Kidney (tissue), 13 donors: ENCODE measurements at regions not wholly inside any gene's neighbourhood (a gene's known extent, or its start where the extent isn't known, plus 50 kb on each side); places are given as distances from the start of the nearest gene placed in this dataset.
A peak's percentile ranks its signal among the peaks of the same experiment; 100 is the strongest.

Experiments
- DNase-seq, 5 donors: peaks; one replicate each; pipeline ENCODE4 v3.0.0-alpha.2; 2013 to 2020
- FAIRE-seq: peaks from 2 replicates; lab custom pipeline; 2012; peaks lifted over from hg19 to GRCh38; lab: Jason Lieb, UNC
- H3K27ac ChIP-seq, 2 donors: one replicate each; pipeline ENCODE4 v1.7.0; 2013; ENCODE audit warnings: low read depth in 2 of 2, low read length in 2 of 2, inconsistent platforms in 1 of 2
- H3K27me3 ChIP-seq: one replicate; pipeline ENCODE4 v1.7.1; 2013; ENCODE audit warnings: low read length, inconsistent platforms; ENCODE audit not compliant: control insufficient read depth, insufficient read depth
- H3K36me3 ChIP-seq, 3 donors: one replicate each; pipeline versions ENCODE4 v1.7.0 to v1.7.1; 2013; ENCODE audit warnings: low read length in 3 of 3, control low read depth in 1 of 3, inconsistent platforms in 1 of 3; ENCODE audit not compliant: insufficient read depth in 3 of 3, control insufficient read depth in 2 of 3
- H3K4me1 ChIP-seq, 3 donors: one replicate each; pipeline versions ENCODE4 v1.7.0 to v1.7.1; 2013; ENCODE audit warnings: low read length in 3 of 3, inconsistent platforms in 1 of 3, low read depth in 1 of 3; ENCODE audit not compliant: control insufficient read depth in 2 of 3, insufficient read depth in 2 of 3
- H3K4me3 ChIP-seq, 3 donors: one replicate each; pipeline versions ENCODE4 v1.7.0 to v1.8.1; 2013; ENCODE audit warnings: low read length in 3 of 3, control low read depth in 1 of 3, inconsistent platforms in 1 of 3
- H3K9ac ChIP-seq, 3 donors: one replicate each; pipeline versions ENCODE4 v1.7.0 to v1.7.1; 2013; ENCODE audit warnings: low read length in 3 of 3, control low read depth in 1 of 3, inconsistent platforms in 1 of 3
- H3K9me3 ChIP-seq, 3 donors: one replicate each; pipeline versions ENCODE4 v1.7.0 to v1.7.1; 2013; ENCODE audit warnings: low read length in 3 of 3, control low read depth in 1 of 3, inconsistent platforms in 1 of 3; ENCODE audit not compliant: control insufficient read depth in 2 of 3, insufficient read depth in 1 of 3
- intact Hi-C: fragments of 100-400 bp; cut with DNase I; formaldehyde crosslinking; loops from one replicate; pipeline ENCODE4 v1.11.1; 2022
- TF ChIP-seq, protein P1 (sequence below): IDR thresholded peaks from 3 replicates; pipeline ENCODE4 v1.5.1; 2012; ENCODE audit warnings: mild to moderate bottlenecking, moderate library complexity, borderline replicate concordance; ENCODE audit not compliant: insufficient read depth; ENCODE audit errors: extremely low read depth
- donor health status: control.
- donor health status: control.
- donor health status: control.
- donor health status: control.
- donor health status: control.
- donor health status: DM: yes; HTN: yes; CAD: no.
- donor health status: Normal renal cell carcinoma (clear cell type).

DNA sequence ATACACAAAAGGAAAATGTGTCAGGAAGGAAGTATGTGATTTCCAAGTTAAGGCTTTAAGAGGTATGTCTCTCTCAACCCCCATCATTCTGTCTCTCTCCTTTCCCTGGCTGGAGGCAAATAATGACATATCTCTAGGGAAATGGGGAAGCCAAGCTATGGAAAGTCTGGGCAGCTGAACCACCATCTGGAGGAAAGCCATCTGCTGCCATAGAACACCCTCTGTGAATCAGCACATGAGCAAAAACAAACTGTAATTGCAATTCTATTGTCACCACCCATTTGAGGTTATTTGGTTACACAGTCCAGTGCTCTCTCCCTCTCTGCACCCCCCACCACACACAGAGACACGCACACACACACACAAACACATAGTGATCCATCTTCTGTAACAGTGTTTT lies 766.2 kb downstream of the FLRT2 start:
- intact Hi-C loops = no loop called here
- Histone ChIP-seq H3K4me3 (no peak overlapping the region), H3K9me3 (no peaks in the 10 kb centered on the region), H3K36me3 (no peaks in the 10 kb centered on the region), H3K27ac (no peak overlapping the region), H3K4me1 (no peaks in the 10 kb centered on the region), H3K27me3 (no peaks in the 10 kb centered on the region), H3K9ac (no peak overlapping the region)
- FAIRE-seq (no peak), DNase-seq (peak in 1 of 5 donors; percentile 19)
- TF ChIP-seq, protein P1, sequence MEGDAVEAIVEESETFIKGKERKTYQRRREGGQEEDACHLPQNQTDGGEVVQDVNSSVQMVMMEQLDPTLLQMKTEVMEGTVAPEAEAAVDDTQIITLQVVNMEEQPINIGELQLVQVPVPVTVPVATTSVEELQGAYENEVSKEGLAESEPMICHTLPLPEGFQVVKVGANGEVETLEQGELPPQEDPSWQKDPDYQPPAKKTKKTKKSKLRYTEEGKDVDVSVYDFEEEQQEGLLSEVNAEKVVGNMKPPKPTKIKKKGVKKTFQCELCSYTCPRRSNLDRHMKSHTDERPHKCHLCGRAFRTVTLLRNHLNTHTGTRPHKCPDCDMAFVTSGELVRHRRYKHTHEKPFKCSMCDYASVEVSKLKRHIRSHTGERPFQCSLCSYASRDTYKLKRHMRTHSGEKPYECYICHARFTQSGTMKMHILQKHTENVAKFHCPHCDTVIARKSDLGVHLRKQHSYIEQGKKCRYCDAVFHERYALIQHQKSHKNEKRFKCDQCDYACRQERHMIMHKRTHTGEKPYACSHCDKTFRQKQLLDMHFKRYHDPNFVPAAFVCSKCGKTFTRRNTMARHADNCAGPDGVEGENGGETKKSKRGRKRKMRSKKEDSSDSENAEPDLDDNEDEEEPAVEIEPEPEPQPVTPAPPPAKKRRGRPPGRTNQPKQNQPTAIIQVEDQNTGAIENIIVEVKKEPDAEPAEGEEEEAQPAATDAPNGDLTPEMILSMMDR = no peak

DNA sequence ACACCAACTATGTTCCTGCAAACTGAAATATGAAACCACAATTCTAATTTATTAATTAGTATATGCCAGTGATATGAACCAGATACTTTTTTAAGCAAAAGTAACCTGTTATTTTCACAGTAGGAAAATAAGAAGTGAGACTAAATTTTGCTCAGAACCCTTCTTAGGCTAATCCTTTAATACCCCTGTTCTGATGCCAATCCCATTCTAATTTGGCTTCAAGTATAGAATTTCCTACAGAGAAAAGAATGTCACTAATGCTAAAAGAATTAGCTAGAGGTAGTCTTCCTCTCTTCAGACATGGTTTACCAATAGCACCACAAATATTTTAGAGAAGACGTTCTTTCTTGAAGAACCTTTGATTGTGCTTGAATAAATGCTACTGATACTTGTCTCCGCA lies 758.4 kb downstream of the FLRT2 start:
- H3K4me1 ChIP-seq = no peaks in the 10 kb centered on the region

GRCh38 chr14:86279405-86279804 lies 749.5 kb downstream of the FLRT2 start:
- no peak overlapping the region for H3K27ac ChIP-seq
- H3K4me3 ChIP-seq = no peak overlapping the region
- no peak overlapping the region for H3K9ac ChIP-seq
- no peaks in the 10 kb centered on the region for H3K27me3 ChIP-seq
- H3K4me1 ChIP-seq = no peaks in the 10 kb centered on the region
- TF ChIP-seq, protein P1 = no peak
- H3K9me3 ChIP-seq = no peaks in the 10 kb centered on the region
- no peaks in the 10 kb centered on the region for H3K36me3 ChIP-seq
- DNase-seq (no peak), FAIRE-seq (no peak)
- intact Hi-C loops = no loop called here

More for the DNA sequence above, 758.4 kb downstream of the FLRT2 start:
- Histone ChIP-seq H3K27me3 (no peaks in the 10 kb centered on the region), H3K27ac (no peak overlapping the region), H3K9ac (no peak overlapping the region), H3K36me3 (no peaks in the 10 kb centered on the region), H3K9me3 (no peaks in the 10 kb centered on the region), H3K4me3 (no peak overlapping the region)
- no peak for FAIRE-seq
- DNase-seq = no peak
- intact Hi-C loops = no loop called here
- TF ChIP-seq, protein P1 = no peak

DNA sequence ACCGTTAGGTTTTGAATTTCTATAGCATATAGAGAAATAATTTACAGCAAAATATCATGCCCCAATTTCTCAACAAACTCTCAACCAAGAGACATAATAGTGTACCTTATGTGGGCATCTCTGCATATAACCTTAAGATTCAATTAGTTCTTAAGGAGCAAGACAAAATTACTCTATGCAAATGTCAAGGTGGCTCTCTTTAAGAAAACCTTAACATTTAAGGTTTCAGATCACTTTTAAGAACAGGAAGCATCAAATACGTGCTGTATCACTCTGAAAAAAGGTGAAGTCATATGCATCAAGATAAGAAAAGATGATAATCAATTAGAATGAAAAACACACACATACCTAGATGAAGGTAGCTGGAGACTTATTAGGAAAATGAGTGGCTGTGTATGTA lies 728.0 kb downstream of the FLRT2 start:
- H3K4me3 ChIP-seq = no peak overlapping the region
- H3K27ac ChIP-seq = no peak overlapping the region
- no peaks in the 10 kb centered on the region for H3K9me3 ChIP-seq
- H3K36me3 ChIP-seq = no peaks in the 10 kb centered on the region
- TF ChIP-seq, protein P1 = no peak
- DNase-seq (no peak), FAIRE-seq (no peak)
- intact Hi-C loops = no loop called here
- H3K4me1 ChIP-seq = no peaks in the 10 kb centered on the region
- no peak overlapping the region for H3K9ac ChIP-seq
- H3K27me3 ChIP-seq = no peaks in the 10 kb centered on the region
